ENCODE measurements at regions not wholly inside any gene's neighbourhood (a gene's known extent, or its start where the extent isn't known, plus 50 kb on each side); places are given as distances from the start of the nearest gene placed in this dataset.

DNA sequence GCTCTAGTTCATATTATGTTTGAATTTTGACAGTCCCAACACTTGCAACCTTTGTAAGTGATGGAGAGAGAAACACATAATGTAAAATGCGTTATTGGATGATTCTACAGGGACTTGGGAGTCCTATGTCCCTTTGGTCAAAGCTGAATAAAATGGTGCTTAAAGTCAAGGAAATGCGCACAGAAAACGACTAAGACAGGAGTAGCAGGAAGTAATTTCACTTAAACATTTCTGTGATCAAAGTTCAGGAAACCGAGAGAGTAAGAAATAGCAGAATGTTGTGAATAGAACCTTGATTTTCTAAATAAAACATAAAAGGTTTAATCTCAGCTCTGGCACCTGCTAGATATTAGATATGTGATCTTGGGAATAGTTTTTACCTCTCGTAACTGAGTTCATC is 2339.2 kb downstream of the MAT2B start:
- H3K9me3 ChIP-seq (replicated peaks in 1 of 2; ENCODE audit: control insufficient read depth in 1 of 2, insufficient read depth in 1 of 2, low read length in 2 of 2) = no peaks in the 10 kb centered on the region
- no peaks in the 10 kb centered on the region for H3K4me1 ChIP-seq (ENCODE audit: control insufficient read depth in 1 of 2, insufficient read depth in 2 of 2, low read length in 2 of 2)
- peaks cover 0 to under 1% (median 0%) of the 10 kb centered on the region in 3 donors for H3K27me3 Mint-ChIP-seq (ENCODE audit: low read depth in 3 of 3)
- no peak overlapping the region for H3K4me3 ChIP-seq (replicated peaks in 1 of 3; ENCODE audit: low read depth in 2 of 3, low read length in 3 of 3)
- H3K27ac Mint-ChIP-seq = no peak overlapping the region
- no peaks in the 10 kb centered on the region for H3K36me3 ChIP-seq (replicated peaks in 1 of 2; ENCODE audit: control insufficient read depth in 1 of 2, insufficient read depth in 2 of 2, low read length in 2 of 2)
- H3K9me3 Mint-ChIP-seq = peaks cover 1 to 8% (median 3%) of the 10 kb centered on the region in 7 donors
- no peaks in the 10 kb centered on the region for H4K20me1 ChIP-seq (ENCODE audit: insufficient read depth, low read length)
- H3K79me2 ChIP-seq (ENCODE audit: insufficient read depth, low read length) = no peaks in the 10 kb centered on the region
- H3K36me3 Mint-ChIP-seq = no peaks in the 10 kb centered on the region
- no peak overlapping the region for H3K9ac ChIP-seq (ENCODE audit: insufficient read depth, low read length, poor library complexity, severe bottlenecking)
- H2AFZ ChIP-seq (ENCODE audit: insufficient read depth, low read depth, low read length, poor library complexity, severe bottlenecking) = no peak overlapping the region
- DNase-seq = no peak
- intact Hi-C loops (cut with micrococcal nuclease) = no loop called here
- TF ChIP-seq, protein P1, sequence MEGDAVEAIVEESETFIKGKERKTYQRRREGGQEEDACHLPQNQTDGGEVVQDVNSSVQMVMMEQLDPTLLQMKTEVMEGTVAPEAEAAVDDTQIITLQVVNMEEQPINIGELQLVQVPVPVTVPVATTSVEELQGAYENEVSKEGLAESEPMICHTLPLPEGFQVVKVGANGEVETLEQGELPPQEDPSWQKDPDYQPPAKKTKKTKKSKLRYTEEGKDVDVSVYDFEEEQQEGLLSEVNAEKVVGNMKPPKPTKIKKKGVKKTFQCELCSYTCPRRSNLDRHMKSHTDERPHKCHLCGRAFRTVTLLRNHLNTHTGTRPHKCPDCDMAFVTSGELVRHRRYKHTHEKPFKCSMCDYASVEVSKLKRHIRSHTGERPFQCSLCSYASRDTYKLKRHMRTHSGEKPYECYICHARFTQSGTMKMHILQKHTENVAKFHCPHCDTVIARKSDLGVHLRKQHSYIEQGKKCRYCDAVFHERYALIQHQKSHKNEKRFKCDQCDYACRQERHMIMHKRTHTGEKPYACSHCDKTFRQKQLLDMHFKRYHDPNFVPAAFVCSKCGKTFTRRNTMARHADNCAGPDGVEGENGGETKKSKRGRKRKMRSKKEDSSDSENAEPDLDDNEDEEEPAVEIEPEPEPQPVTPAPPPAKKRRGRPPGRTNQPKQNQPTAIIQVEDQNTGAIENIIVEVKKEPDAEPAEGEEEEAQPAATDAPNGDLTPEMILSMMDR (IDR thresholded peaks at IDR 0.05) = no peak
- H3K4me3 Mint-ChIP-seq = no peak overlapping the region
- no peak overlapping the region for H3K27ac ChIP-seq (ENCODE audit: low read depth in 1 of 2, low read length in 2 of 2)
- no peaks in the 10 kb centered on the region for H3K4me1 Mint-ChIP-seq
- H3K27me3 ChIP-seq (ENCODE audit: control insufficient read depth in 2 of 2, insufficient read depth in 2 of 2, low read length in 2 of 2) = no peaks in the 10 kb centered on the region
- H3K4me2 ChIP-seq (replicated peaks; ENCODE audit: extremely low read depth, low read length, poor library complexity, severe bottlenecking) = no peak overlapping the region
- WGBS (ENCODE audit: insufficient coverage) = 92% methylated on average over 1 of the region's 5 CpGs

- Mint-ChIP-seq H3K9me3 (peaks cover 0 to 8% (median 4%) of the 10 kb centered on the region in 7 donors), H3K27me3 (ENCODE audit: low read depth in 3 of 3) (no peaks in the 10 kb centered on the region)
- H4K20me1 ChIP-seq (ENCODE audit: insufficient read depth, low read length) = no peaks in the 10 kb centered on the region
These were observed 2352.7 kb downstream of the MAT2B start for GRCh38 chr5:165858118-165858517.

More at GRCh38 chr5:165858118-165858517, 2352.7 kb downstream of the MAT2B start:
- no peaks in the 10 kb centered on the region for H3K79me2 ChIP-seq (ENCODE audit: insufficient read depth, low read length)
- H3K27ac Mint-ChIP-seq = no peak overlapping the region
- H3K4me1 ChIP-seq (ENCODE audit: control insufficient read depth in 1 of 2, insufficient read depth in 2 of 2, low read length in 2 of 2) = no peaks in the 10 kb centered on the region
- no peak overlapping the region for H2AFZ ChIP-seq (ENCODE audit: insufficient read depth, low read depth, low read length, poor library complexity, severe bottlenecking)
- no peak overlapping the region for H3K4me3 ChIP-seq (replicated peaks in 1 of 3; ENCODE audit: low read depth in 2 of 3, low read length in 3 of 3)
- H3K27me3 ChIP-seq (ENCODE audit: control insufficient read depth in 2 of 2, insufficient read depth in 2 of 2, low read length in 2 of 2) = no peaks in the 10 kb centered on the region
- peaks cover 15 to 21% of the 10 kb centered on the region in 2 donors for H3K9me3 ChIP-seq (replicated peaks in 1 of 2; ENCODE audit: control insufficient read depth in 1 of 2, insufficient read depth in 1 of 2, low read length in 2 of 2)
- intact Hi-C loops (cut with micrococcal nuclease) = no loop called here
- H3K4me3 Mint-ChIP-seq = no peak overlapping the region
- no peaks in the 10 kb centered on the region for H3K36me3 ChIP-seq (replicated peaks in 1 of 2; ENCODE audit: control insufficient read depth in 1 of 2, insufficient read depth in 2 of 2, low read length in 2 of 2)
- no peaks in the 10 kb centered on the region for H3K4me1 Mint-ChIP-seq
- no peaks in the 10 kb centered on the region for H3K36me3 Mint-ChIP-seq
- TF ChIP-seq, protein P1 (IDR thresholded peaks at IDR 0.05) = no peak
- no peak overlapping the region for H3K9ac ChIP-seq (ENCODE audit: insufficient read depth, low read length, poor library complexity, severe bottlenecking)
- DNase-seq = no peak
- H3K4me2 ChIP-seq (replicated peaks; ENCODE audit: extremely low read depth, low read length, poor library complexity, severe bottlenecking) = no peak overlapping the region
- 86% methylated on average over 1 of the region's 1 CpG for WGBS (ENCODE audit: insufficient coverage)
- no peak overlapping the region for H3K27ac ChIP-seq (ENCODE audit: low read depth in 1 of 2, low read length in 2 of 2)

Data from CD14-positive monocyte (primary cell).